ENCODE measurements at regions not wholly inside any gene's neighbourhood (a gene's known extent, or its start where the extent isn't known, plus 50 kb on each side); places are given as distances from the start of the nearest gene placed in this dataset.

- no peak for TF ChIP-seq RAD21 (conservative IDR thresholded peaks at IDR 0.05 in 1 of 2, IDR thresholded peaks at IDR 0.05 in 1 of 2)
- no peak for TF ChIP-seq CTCF (IDR thresholded peaks at IDR 0.05)
- TF ChIP-seq POLR2A (IDR thresholded peaks at IDR 0.05; ENCODE audit: low read length) = no peak
- no peak for TF ChIP-seq HDAC2 (IDR thresholded peaks at IDR 0.05)
- no peak for TF ChIP-seq MYC (IDR thresholded peaks at IDR 0.05; ENCODE audit: borderline replicate concordance, low read length)
- TF ChIP-seq HOXB13 (CRISPR knock-in tag; IDR thresholded peaks at IDR 0.05; ENCODE audit: low read depth) = no peak
- TF ChIP-seq BCL3 (IDR thresholded peaks at IDR 0.05) = no peak
- no peak for TF ChIP-seq REST (IDR thresholded peaks at IDR 0.05)
- no peak for TF ChIP-seq BHLHE40 (IDR thresholded peaks at IDR 0.05; ENCODE audit: low read depth, low read length)
- no peak for TF ChIP-seq HMGXB4 (CRISPR knock-in tag; IDR thresholded peaks at IDR 0.05; ENCODE audit: borderline replicate concordance)
- no peak for TF ChIP-seq MAFK (IDR thresholded peaks at IDR 0.05; ENCODE audit: partially characterized antibody)
- no peak for TF ChIP-seq EP300 (IDR thresholded peaks at IDR 0.05)
- TF ChIP-seq USF2 (IDR thresholded peaks at IDR 0.05) = no peak
- no peak for TF ChIP-seq MAX (IDR thresholded peaks at IDR 0.05)
Observed at GRCh38 chr1:72759486-72759885, 477.1 kb upstream of the NEGR1 start.
